SU-DHL-6 (cell line): ENCODE measurements at regions not wholly inside any gene's neighbourhood (a gene's known extent, or its start where the extent isn't known, plus 50 kb on each side); places are given as distances from the start of the nearest gene placed in this dataset.

Source experiments
- H2AFZ ChIP-seq: fragments of 200-600 bp; sonication (generic); 2 replicates; pipeline ENCODE4 v1.6.1; 2014; ENCODE audit warnings: low read depth, mild to moderate bottlenecking, moderate library complexity, mixed read lengths, antibody characterized with exemption, low read length; ENCODE audit not compliant: severe bottlenecking
- H3F3A ChIP-seq: fragments of 200-600 bp; shearing (Covaris generic); 2 replicates; pipeline ENCODE4 v1.6.0; 2016; ENCODE audit warnings: antibody characterized with exemption, mild to moderate bottlenecking; ENCODE audit not compliant: insufficient read depth
- H3K27ac ChIP-seq: fragments of 200-600 bp; sonication (generic); 2 replicates; pipeline ENCODE4 v1.5.1; 2016; ENCODE audit warnings: low read depth, mild to moderate bottlenecking, low read length, moderate library complexity, mixed read lengths
- H3K27me3 ChIP-seq: fragments of 200-600 bp; sonication (generic), shearing (Covaris generic); 2 replicates; pipeline ENCODE4 v1.6.0; 2014; ENCODE audit warnings: mild to moderate bottlenecking, low read length
- H3K36me3 ChIP-seq: fragments of 200-600 bp; sonication (generic); 2 replicates; pipeline ENCODE4 v1.6.1; 2014; ENCODE audit warnings: mild to moderate bottlenecking, low read length, mixed read lengths
- H3K4me2 ChIP-seq: fragments of 300-600, 200-600 bp; shearing (Covaris generic), sonication (generic); 2 replicates; pipeline ENCODE4 v1.6.0; 2014; ENCODE audit warnings: low read length, low read depth, mild to moderate bottlenecking; ENCODE audit not compliant: poor library complexity, severe bottlenecking
- H3K4me3 ChIP-seq: fragments of 200-600 bp; sonication (generic); 2 replicates; pipeline ENCODE4 v1.5.1; 2014; ENCODE audit warnings: antibody characterized with exemption, low read length, mild to moderate bottlenecking, mixed read lengths; ENCODE audit not compliant: insufficient read depth, poor library complexity, severe bottlenecking
- H3K79me2 ChIP-seq: fragments of 200-600 bp; sonication (generic); 2 replicates; pipeline ENCODE4 v1.6.1; 2014; ENCODE audit warnings: mild to moderate bottlenecking, low read length, moderate library complexity; ENCODE audit not compliant: insufficient read depth
- H3K9ac ChIP-seq: fragments of 200-600 bp; sonication (generic); 2 replicates; pipeline ENCODE4 v1.7.0; 2014; ENCODE audit warnings: mild to moderate bottlenecking, low read length
- H3K9me2 ChIP-seq: fragments of 200-600 bp; sonication (generic); replicated peaks from 2 replicates; pipeline ENCODE4 v1.6.1; 2014; ENCODE audit warnings: low read length; ENCODE audit not compliant: insufficient read depth
- H3K9me3 ChIP-seq: fragments of 200-600 bp; sonication (generic); 2 replicates; pipeline ENCODE4 v1.6.1; 2014; ENCODE audit warnings: low read length, mixed read lengths; ENCODE audit not compliant: insufficient read depth
- H4K20me1 ChIP-seq: fragments of 200-600 bp; sonication (generic); 2 replicates; pipeline ENCODE4 v1.6.1; 2014; ENCODE audit warnings: low read depth, mild to moderate bottlenecking, antibody characterized with exemption, low read length, moderate library complexity, mixed read lengths
- CTCF ChIP-seq: fragments of 200-600 bp; sonication (generic); IDR thresholded peaks from one replicate; pipeline ENCODE4 v1.5.1; 2017; ENCODE audit warnings: antibody characterized with exemption, mild to moderate bottlenecking, low read length, moderate library complexity; ENCODE audit not compliant: insufficient read depth, poor library complexity, severe bottlenecking
- EZH2phosphoT487 ChIP-seq: fragments of 200-600 bp; sonication (generic), shearing (Covaris generic); conservative IDR thresholded peaks from 2 replicates; pipeline ENCODE4 v1.6.1; 2018; ENCODE audit warnings: mild to moderate bottlenecking, antibody characterized with exemption, low read length, moderate library complexity, mixed read lengths

GRCh38 chr6:1170794-1171193 is 141.1 kb upstream of the FOXQ1 start:
- Histone ChIP-seq H3K79me2 (no peaks in the 10 kb centered on the region), H3K27me3 (no peaks in the 10 kb centered on the region), H3K4me2 (no peak overlapping the region), H3K9me3 (no peaks in the 10 kb centered on the region), H3K27ac (no peak overlapping the region), H2AFZ (no peak overlapping the region), H3K9me2 (no peaks in the 10 kb centered on the region), H3F3A (no peaks in the 10 kb centered on the region), H3K36me3 (no peaks in the 10 kb centered on the region), H4K20me1 (no peaks in the 10 kb centered on the region), H3K9ac (no peak overlapping the region), H3K4me3 (no peak overlapping the region)
- TF ChIP-seq EZH2phosphoT487 (no peak), CTCF (no peak)

- Histone ChIP-seq H4K20me1 (no peaks in the 10 kb centered on the region), H3K9me3 (no peaks in the 10 kb centered on the region), H3K79me2 (no peaks in the 10 kb centered on the region), H3K4me3 (no peak overlapping the region), H3K27ac (no peak overlapping the region), H3K9ac (no peak overlapping the region), H2AFZ (no peak overlapping the region), H3F3A (no peaks in the 10 kb centered on the region), H3K9me2 (no peaks in the 10 kb centered on the region), H3K36me3 (no peaks in the 10 kb centered on the region), H3K27me3 (0 out of 2 replicates have a peak, but pooled peaks cover 4% of the 10 kb centered on the region), H3K4me2 (no peak overlapping the region)
- TF ChIP-seq EZH2phosphoT487 (no peak), CTCF (no peak)
Observed at GRCh38 chr6:1164600-1164999, 147.3 kb upstream of the FOXQ1 start.

GRCh38 chr6:1163501-1163900 is 148.4 kb upstream of the FOXQ1 start:
- Histone ChIP-seq H3K9ac (no peak overlapping the region), H2AFZ (no peak overlapping the region), H3F3A (no peaks in the 10 kb centered on the region), H4K20me1 (no peaks in the 10 kb centered on the region), H3K9me2 (no peaks in the 10 kb centered on the region), H3K4me2 (no peak overlapping the region), H3K4me3 (no peak overlapping the region), H3K27ac (no peak overlapping the region), H3K36me3 (no peaks in the 10 kb centered on the region), H3K9me3 (no peaks in the 10 kb centered on the region), H3K27me3 (0 out of 2 replicates have a peak, but pooled peaks cover 4% of the 10 kb centered on the region), H3K79me2 (no peaks in the 10 kb centered on the region)
- TF ChIP-seq CTCF (no peak), EZH2phosphoT487 (no peak)
